ENCODE measurements at regions not wholly inside any gene's neighbourhood (a gene's known extent, or its start where the extent isn't known, plus 50 kb on each side); places are given as distances from the start of the nearest gene placed in this dataset.
"Not testable (repeated sequence)": the region's sequence is repeated elsewhere in the genome, so short reads cannot be mapped to it uniquely, and the experiment has no call there.

DNA sequence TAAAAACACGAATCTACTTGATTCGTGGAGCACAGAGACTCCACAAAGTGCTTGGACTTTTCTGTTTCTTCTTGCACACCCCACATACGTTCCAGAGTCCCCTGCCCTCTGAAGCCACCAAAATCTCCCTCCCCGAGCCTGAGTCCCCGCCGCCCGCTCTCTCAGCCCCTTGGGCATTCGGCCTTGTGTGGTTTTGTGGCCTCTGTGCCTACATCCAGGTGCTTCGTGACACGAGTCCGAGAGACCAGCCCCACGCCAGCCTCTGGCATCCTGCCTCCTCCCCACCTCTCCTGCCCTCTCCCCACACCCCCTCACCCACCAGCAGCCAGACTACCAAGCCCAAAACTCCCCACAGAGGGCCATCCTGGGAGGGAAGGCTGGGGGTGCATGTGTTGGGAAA is 87.8 kb upstream of the PPP1R26 start:
- no peak for DNase-seq

DNA sequence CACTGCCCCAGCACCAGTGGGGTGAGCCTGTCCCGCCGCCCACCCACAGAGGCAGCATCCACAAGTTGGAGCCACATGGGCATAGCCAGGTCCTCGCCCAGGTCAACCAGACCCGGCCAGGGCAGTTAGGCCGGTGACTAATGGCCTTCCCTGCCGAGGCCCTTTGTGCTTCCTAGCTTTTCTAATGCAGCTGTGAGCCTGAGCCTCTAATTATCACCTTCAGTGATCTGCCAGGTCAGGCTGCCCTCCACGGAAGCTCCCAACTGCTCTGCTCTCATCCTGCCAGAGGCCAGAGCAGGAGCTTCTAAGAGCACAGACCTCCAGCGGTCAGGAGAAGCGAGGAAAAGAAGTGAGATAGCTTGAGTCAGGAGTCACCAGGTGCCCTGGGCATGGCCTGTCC is 87.1 kb upstream of the PPP1R26 start:
- DNase-seq: no peak

DNA sequence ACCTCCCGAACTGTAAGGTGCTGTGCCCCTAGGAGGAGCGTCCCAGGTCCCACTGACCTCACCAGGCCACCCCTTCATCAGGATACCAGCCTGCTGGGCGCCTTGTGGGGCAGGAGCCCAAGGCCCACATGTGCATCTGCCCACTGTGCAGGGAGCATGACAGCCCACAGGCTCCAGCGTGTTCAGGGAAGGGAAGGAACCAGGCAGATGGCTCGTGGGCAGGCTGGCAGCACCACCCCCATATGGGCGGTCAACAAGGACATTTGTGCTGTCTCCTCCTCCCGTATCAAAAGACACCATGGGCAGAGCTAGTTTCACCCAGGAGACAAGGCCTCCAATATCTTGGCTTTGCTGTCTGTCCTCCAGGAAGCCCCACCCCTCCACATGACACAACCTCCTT is 85.5 kb upstream of the PPP1R26 start:
- no peak for DNase-seq

DNA sequence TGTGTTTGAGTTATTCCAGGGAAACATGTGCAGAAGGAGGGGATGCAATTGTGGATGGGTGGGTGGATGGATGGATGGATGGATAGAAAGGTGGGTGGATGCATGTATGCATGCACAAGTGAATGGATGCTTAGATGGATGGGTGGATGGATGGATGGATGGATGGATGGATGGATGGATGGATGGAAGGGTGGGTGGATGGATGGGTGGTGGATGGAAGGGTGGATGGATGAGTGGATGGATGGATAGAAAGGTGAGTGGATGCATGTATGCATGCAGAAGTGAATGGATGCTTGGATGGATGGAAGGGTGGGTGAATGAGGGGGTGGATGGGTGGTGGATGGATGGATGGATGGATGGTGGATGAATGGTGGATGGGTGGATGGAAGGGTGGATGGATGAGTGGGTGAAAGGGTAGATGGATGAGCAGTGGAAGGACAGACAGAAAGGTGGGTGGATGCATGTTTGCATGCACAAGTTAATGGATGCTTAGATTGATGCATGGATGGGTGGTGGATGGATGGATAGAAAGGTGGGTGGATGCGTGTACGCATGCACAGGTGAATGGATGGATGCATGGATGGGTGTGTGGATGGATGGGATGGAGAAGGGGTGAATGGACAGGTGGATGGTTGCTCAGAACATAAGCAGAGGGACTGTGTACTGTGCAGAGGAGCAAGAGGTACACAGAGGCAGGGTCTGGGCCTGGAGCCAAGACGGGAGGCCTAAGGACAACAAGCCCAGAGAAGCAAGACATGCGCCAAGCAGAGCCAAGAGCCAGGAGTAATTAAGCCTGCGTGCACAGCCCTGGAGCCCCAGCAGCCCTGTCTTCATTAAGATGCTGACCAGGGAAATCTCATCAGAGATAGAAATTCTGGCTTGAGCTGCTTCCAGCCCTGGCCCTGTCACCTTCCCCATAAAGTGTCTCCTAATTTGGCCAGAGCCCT is 84.6 kb upstream of the PPP1R26 start:
- no peak for DNase-seq

DNA sequence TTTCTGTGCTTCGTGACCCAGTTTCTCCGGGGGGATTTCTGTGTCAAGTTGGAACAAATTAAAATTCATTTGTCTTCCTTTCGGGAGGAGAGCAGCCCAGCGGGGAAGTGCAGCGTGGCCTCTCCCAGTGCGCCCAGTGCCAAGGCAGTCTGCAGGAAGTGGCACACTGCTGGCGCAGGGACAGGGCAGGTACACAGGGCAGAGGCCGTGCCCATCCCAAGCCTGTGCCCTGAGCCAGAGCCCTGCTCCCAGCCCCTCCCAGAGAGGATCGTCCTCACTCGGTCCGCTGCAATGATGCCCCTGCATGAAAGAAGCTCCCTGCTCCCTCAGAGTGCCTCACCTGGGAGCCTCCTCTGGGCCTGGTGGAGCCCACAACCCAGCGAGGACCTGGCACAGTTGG is 82.4 kb upstream of the PPP1R26 start:
- DNase-seq: no peak

DNA sequence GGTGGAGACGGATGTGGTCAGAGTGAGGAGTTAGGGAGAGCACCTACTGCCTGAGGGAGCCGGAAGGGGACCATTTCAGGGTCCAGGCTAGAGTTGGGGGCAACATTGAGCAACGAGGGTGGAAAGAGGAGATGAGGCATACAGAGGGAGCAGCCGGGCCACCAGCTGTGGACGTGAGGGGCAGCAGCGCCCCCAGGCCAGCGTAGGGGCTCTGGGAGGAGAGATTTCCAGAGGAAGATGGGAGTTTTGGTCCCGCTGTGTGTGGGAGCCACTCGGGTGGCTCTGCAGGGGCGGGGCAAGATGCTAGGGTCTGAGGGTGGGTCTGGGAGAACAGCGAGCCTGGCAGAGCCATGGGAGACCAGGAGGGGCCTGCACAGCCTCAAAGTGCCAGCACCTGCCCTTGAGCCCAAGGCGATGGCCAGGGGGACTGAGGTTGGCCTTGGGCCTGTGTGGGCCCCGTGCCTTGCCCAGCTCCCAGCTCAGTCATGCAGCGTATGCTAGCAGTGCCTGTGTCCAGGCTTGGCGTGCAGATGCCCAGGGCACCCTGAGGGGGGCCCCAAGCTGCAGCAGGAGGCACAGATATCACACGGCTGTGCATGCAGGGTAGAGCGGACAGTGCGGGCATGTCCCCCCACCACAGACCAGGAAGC is 80.5 kb upstream of the PPP1R26 start:
- no peak for DNase-seq

DNA sequence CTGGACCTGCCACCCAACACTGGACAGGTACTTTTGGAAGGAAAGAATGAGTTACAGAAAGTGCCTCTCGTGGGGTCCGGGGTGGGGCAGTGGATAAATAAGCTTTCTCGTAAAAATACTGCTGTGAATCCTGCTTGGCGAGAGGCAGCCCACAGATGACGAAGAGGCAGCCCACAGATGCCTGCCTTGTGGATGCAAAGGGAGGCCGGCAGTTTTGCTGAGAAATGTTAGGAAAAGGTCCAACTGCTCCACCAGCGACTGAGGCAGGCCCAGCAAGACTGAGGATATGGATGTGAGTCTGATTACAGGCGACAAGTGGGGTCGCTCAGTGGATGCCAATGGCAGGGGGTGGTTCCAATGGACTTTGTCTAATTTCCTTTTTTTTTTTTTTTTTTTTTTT is 79.1 kb upstream of the PPP1R26 start:
- DNase-seq: no peak

DNA sequence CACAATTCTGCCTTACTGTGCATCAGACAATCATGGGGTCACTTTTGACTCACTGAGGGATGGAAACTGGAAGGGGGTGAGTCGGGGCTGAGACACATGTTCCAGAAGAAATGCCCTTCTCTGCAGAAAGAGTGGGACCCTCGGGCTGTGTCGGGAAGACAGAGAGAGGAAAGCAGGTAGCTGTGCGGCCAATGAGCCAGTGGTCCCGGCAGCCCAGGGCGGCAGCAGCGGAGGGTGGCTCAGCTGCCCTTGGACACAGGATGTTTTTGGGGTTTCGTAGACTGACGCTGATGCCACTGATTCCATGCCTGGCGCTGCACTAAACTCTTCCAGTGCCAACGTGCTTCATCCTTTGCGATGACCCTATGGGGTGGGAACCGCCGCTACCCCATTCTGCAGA is 78.4 kb upstream of the PPP1R26 start:
- DNase-seq: no peak

DNA sequence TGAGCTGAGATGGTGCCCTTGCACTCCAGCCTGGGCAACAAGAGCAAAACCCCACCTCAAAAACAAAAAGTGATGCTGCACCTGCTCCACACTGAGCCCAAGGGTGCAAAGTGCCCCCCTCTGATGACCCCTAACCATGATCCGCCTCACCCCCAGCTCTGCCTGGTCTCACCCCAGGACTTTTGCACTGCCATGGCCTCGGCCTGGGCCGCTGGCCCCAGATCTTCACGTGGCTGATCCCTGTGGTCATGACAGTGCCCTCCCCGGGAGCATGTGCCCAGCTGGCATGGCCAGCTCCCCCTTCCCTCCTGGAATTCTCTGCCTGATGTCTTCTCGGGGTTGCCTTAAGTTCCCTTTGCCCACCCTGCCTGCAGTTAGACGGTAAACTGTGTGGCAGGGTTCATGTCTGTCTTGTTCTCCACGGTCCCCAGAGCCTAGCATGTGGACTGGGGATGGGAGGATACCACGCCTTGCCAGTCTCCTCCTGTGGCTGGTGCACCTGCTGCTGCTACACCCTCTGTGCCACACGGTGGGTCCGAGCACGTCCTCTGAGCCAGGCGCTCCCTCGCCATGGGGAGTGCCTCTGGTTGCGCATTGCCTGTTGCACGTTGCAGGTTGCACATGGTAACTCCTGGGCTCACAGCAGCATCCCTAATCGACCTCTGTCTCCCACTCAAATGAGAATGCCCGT is 77.4 kb upstream of the PPP1R26 start:
- DNase-seq: no peak

DNA sequence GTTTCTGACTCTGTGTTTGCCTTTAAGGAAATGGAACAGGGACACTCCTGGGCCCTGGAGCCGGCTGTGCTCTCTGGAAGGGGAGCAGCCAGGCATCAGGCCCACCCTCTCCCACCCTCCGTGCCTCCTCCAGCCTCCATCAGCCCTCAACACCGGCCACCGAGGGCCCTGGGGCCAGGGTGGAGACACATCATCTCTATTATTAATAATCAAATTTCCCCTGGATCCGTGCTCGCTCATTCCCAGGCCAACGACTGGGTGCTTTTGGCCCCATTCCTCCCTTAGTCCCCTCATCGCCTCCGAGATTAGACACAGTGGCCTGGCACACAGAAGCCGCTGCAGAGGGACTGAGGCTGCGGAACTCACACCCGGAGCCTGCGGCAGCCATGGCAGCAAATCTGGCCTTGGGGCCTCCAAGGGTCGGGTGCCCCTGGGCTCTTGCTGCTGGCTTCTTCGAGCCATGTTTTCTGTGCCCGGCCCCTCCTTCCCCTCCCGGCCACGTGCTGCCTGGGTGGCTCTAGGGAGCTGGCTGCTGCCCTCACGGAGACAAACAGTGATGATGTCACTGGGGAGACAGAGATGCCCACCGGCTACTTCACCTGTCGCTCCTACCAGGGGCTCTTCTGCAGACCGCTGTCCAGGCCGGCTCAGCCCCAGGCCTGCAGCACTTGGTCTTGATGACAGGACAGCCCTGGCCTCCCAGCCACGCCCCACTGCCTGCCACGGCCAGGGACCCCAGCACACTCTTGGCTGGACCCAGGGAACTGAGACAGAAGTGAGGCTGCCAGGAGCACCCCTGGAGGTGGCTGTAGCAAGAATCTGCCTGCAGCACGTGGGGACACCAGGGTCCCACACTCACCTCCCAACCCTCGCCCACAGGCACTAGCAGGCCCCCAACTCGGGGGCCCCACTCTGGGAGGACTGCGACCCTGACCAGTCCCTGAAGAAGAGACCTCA is 76.6 kb upstream of the PPP1R26 start:
- no peak for DNase-seq

DNA sequence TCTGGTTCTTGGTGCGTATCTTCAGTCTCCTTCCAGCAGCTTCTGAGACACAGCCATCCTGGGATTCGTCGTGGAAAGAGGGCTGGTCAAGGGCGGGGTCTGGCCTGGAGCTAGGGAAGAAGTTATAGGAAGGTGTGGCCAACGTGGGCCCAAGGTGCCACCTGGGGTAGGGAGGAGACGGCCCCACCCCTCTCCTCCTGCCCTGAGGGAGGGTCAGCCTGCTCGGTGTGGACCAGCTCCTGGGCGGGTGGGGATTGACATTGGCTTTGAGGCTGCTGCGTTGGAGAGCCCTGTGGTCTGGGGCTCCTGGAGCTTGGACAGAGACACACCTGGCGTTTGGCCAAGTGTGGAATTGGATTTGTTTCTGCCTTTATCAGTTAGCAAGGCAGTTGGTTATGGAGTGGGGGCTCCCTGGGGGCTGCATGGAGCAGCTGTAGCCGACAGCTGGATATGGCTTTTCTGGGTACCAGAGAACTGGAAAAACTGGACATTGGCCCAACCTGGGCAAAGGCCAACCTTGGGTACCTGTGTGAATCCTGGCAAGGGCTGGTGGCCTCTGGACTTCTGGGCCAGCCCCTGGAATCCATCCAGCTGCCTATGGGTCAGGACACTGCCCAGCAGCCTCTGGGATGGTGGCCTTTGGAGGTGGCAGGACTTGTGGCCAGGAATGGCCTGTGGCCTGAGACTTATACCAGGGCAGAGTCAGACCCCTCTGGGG is 75.7 kb upstream of the PPP1R26 start:
- no peak for DNase-seq

DNA sequence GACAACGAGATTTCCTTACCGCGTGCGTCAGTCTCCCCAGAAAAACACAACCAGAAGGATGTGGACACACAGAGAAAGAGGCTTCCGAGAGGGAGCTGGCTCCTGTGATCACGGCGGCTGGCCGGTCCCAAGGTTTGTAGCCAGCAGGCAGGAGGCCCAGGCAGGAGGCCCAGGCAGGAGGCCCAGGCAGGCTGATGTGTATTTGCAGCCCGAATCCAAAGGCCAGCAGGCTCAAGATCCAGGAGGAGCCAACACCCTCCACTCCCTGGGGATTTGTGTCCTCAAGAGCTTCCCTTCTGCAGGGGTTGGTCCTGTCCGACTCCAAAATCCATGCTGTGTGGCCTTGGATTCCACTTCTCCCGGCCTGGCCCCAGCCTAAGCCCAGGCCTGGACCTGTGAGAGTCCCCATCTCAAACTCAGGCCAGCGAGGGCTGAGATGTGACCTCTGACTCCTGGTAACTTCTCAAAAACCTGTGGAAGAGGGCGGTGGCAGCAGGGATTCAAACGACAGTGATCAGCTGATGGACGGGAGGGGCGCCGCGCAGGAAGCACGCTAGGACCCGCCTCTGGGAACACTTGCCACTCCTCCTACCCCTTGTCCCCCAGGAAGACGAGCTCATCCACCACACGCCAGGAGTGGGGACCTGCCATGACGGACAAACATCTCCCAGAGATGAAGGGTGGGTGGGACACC is 75.0 kb upstream of the PPP1R26 start:
- DNase-seq: no peak

DNA sequence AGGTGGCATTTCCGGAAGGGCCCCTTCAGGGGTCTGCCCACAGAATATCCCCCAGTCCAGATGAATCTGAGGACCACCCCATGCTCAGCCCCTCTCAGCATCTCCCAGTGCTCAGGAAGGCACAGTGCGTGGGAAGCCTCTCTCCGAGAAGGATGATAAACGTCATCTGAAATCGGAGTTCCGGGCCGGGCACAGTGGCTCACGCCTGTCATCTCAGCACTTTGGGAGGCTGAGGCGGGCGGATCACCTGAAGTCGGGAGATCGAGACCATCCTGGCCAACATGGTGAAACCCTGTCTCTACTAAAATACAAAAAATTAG is 74.5 kb upstream of the PPP1R26 start:
- DNase-seq: not testable (repeated sequence)

DNA sequence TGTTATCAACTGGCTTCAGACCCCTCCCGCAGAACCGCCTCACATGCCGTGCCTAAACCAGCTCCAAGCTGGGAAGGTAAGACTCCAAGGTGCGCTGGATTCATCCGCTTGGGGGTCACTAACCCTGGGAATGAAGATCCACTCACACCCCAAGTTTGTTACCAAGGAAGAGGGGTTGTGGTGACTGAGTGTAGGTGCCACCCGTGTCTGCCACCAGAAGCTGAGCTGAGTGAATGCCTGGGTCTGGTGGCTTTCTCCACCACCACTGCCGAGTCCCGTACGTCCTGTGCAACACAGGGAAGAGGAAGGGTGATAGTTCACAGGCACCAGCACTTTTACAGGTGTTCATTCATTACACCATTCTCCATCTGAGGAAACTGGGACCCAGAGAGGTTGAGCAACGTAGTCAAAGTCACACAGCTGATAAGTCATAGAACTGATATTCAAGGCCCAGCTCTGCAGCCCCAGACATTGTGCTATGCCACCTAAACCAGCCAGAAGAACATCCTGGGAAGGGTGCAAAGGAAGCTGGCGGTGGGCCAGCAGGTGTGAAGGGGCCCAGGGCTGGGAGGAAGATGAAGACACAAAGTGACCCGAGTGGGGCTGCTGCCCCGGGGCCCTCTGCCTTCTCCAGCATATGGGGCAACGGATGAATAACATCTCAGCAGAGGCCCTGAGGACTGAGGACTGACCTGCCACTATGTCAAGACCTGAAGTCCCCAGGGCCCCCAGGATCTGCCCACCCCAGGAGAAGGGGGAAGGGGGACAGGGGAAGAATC is 70.9 kb upstream of the PPP1R26 start:
- DNase-seq: no peak

DNA sequence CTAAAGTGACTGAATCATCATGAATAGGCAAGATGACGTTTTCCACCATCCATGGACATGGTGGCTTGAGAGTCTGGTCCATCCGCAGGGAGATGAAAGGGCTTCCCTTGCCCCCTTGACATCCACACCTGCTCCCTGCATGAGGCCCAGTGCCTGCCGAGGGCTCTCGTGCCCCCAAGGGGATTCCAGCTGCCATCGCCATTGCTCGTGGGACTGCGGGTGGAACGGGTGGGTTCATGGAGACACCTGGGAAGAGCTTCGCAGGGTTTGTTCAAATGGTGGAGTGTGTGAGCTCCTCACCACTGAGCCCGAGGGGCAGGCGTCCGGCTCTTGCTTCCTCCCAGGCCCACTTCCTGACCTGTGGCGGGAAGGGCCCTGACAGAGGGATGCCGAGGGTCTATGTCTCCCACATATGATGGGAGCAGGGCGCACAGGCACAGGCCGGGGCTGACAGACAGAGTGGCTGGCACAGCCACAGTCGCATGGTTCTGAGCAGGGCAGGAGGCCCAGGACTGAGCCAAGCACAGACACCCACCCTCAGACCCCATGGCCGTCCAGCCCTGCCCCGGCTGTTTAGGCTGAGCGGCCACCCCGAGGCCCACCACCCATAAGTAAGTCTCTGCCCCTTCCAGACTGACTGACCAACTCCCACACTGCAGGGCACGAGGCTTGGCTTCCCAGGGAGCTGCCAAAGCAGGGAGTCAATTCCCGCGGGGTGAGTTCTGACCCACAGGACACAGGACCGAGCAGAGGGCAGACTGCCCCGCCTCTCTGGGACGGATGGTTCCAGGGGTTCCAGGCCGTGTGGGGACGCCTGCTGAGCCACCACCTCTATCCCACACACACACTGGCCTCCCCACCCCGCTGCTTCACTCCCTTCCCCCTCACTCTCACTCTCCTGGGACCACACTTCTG is 70.0 kb upstream of the PPP1R26 start:
- DNase-seq: no peak

DNA sequence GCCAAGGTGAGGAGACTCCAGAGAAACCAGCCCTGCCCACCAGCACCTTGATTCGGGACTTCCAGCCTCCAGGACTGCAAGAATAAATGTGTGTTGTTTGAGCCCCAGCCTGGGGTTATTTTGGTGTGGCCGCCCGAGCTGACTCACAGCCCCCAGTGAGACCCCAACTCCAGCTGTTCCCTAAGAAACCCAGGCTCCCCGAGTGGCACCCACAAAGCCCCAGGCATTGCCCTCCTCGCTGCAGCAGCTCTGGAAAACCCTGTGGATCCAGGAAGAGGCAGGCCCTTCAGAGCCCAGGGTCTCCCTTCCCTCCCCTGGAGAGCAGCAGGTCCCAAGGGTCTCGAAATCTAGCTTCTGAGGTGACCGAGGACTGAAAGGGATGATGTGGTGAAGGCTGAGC is 69.2 kb upstream of the PPP1R26 start:
- DNase-seq: no peak

DNA sequence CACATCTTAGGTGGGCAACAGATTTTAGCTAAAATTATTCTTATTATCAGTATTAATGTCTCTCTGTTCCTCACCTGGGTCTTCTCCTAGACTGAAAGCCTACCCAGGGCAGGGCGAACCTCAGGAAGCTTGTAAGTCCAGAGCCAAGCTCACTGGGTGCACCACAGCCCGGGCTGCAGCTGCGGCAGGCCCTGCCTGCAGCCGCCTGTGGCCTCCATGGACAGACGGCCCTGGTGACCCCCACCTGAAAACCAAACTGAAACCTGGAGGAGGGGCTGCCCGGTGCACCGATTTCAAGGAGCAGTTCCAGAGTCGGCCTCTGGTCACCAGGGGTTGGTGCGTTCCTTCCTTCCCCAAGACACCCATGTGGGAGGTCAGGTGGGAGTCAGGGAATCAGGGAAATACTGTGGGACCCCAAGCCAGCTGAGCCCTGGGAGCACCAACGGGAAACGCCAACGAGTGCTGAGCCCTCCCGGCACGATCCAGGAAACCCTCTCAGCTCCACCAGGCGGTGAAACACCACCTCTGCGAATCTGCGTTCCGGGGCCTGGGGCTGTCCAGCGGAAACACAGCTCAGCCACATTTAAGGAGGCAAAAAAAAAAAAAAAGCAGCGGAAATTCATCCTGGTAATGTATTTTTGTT is 68.6 kb upstream of the PPP1R26 start:
- DNase-seq: no peak

DNA sequence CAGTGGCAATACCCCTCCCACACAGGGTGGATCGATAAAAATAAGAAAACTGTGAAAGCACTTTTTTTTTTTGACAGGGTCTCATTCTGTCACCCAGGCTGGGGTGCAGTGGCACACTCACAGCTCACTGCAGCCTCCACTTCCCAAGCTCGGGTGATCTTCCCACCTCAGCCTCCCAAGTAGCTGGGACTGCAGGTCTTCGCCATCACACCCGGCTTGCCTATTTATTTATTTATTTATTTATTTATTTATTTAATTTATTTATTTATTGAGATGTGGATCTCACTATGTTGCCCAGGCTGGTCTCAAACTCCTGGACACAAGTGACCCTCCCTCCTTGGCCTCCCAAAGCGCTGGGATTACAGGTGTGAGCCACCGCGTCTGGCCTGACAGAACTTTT is 68.0 kb upstream of the PPP1R26 start:
- DNase-seq: not testable (repeated sequence)

Measured in EL (cell line).